ENCODE measurements at regions not wholly inside any gene's neighbourhood (a gene's known extent, or its start where the extent isn't known, plus 50 kb on each side); places are given as distances from the start of the nearest gene placed in this dataset.

DNA sequence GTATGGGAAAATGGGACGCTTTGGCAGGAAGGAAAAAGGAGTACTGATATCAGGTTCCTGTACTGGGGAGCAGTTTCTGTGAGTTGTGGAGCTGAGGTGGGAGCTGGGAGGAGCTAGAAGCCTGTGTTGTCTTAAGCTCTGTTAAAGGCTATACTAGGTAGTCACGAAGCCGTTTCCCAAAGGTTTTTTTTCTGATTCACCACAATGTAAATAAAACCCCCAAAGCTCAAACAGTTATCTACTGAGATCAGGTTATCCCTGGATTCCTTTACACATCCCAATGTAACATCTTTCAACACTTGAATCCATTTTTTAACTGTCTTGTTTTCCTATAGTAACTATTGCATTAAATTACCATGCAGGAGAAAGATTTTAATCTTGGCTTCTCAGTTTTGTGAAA, 297.4 kb upstream of the SFRP2 start:
- Histone ChIP-seq H3K27me3 (ENCODE audit: control insufficient read depth, insufficient read depth, low read length) (no peaks in the 10 kb centered on the region), H3K27ac (ENCODE audit: low read length) (no peak overlapping the region), H3K4me1 (ENCODE audit: control insufficient read depth, insufficient read depth, low read length) (no peaks in the 10 kb centered on the region), H3K4me3 (ENCODE audit: low read depth in 2 of 2, low read length in 2 of 2) (no peak overlapping the region), H3K9me3 (ENCODE audit: control insufficient read depth, insufficient read depth, low read depth, low read length) (no peaks in the 10 kb centered on the region), H3K36me3 (ENCODE audit: control insufficient read depth, insufficient read depth, low read length) (no peaks in the 10 kb centered on the region)
- ChIA-PET POLR2A (no interaction called here), CTCF (no interaction called here)
- TF ChIP-seq SIN3A (IDR thresholded peaks at IDR 0.05; ENCODE audit: borderline replicate concordance, insufficient read depth, low read depth, low read length) (no peak), TCF7L2 (IDR thresholded peaks at IDR 0.05; ENCODE audit: low read depth, low read length) (no peak), POLR2AphosphoS5 (IDR thresholded peaks at IDR 0.05; ENCODE audit: low read depth, low read length) (no peak)
- TF ChIP-seq, protein P1, sequence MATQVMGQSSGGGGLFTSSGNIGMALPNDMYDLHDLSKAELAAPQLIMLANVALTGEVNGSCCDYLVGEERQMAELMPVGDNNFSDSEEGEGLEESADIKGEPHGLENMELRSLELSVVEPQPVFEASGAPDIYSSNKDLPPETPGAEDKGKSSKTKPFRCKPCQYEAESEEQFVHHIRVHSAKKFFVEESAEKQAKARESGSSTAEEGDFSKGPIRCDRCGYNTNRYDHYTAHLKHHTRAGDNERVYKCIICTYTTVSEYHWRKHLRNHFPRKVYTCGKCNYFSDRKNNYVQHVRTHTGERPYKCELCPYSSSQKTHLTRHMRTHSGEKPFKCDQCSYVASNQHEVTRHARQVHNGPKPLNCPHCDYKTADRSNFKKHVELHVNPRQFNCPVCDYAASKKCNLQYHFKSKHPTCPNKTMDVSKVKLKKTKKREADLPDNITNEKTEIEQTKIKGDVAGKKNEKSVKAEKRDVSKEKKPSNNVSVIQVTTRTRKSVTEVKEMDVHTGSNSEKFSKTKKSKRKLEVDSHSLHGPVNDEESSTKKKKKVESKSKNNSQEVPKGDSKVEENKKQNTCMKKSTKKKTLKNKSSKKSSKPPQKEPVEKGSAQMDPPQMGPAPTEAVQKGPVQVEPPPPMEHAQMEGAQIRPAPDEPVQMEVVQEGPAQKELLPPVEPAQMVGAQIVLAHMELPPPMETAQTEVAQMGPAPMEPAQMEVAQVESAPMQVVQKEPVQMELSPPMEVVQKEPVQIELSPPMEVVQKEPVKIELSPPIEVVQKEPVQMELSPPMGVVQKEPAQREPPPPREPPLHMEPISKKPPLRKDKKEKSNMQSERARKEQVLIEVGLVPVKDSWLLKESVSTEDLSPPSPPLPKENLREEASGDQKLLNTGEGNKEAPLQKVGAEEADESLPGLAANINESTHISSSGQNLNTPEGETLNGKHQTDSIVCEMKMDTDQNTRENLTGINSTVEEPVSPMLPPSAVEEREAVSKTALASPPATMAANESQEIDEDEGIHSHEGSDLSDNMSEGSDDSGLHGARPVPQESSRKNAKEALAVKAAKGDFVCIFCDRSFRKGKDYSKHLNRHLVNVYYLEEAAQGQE (IDR thresholded peaks at IDR 0.05; ENCODE audit: insufficient read depth in 1 of 2, low read depth in 2 of 2, low read length in 1 of 2): no peak
- TF ChIP-seq, protein P2, sequence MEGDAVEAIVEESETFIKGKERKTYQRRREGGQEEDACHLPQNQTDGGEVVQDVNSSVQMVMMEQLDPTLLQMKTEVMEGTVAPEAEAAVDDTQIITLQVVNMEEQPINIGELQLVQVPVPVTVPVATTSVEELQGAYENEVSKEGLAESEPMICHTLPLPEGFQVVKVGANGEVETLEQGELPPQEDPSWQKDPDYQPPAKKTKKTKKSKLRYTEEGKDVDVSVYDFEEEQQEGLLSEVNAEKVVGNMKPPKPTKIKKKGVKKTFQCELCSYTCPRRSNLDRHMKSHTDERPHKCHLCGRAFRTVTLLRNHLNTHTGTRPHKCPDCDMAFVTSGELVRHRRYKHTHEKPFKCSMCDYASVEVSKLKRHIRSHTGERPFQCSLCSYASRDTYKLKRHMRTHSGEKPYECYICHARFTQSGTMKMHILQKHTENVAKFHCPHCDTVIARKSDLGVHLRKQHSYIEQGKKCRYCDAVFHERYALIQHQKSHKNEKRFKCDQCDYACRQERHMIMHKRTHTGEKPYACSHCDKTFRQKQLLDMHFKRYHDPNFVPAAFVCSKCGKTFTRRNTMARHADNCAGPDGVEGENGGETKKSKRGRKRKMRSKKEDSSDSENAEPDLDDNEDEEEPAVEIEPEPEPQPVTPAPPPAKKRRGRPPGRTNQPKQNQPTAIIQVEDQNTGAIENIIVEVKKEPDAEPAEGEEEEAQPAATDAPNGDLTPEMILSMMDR (IDR thresholded peaks at IDR 0.05): no peak
- ATAC-seq: no peak
- BruUV-seq (replicated peaks): no TSS peak
- DNase-seq (ENCODE audit: low read depth, low spot score): no peak
- intact Hi-C loops (cut with micrococcal nuclease; ENCODE audit: unreplicated experiment) (no loop called here), in situ Hi-C loops (cut with HindIII; ENCODE audit: low pct_unique_long_range_greater_than_20kb, low sequenced_read_pairs) (no loop called here)

DNA sequence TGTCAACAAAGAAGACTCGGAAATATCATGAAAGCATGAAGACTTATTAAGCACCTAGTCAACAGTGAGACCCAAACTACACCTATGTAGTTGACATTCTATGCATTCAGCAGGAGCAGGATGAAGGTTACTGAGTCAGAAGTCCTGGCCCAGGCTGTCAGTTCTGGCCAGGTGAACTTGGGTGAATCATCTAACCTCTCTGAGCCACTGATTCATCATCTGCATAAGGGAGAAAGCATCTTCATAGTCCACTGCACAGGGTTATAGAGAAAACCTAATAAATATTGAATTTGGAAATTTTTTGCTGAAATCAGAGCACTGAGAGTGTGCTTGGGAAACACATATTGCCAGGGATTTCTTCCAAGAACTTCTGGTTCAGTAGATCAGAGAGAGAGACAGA, 296.0 kb upstream of the SFRP2 start:
- POLR2A ChIA-PET: no interaction called here
- Histone ChIP-seq H3K9me3 (ENCODE audit: control insufficient read depth, insufficient read depth, low read depth, low read length) (no peaks in the 10 kb centered on the region), H3K4me3 (ENCODE audit: low read depth in 2 of 2, low read length in 2 of 2) (no peak overlapping the region), H3K27me3 (ENCODE audit: control insufficient read depth, insufficient read depth, low read length) (no peaks in the 10 kb centered on the region), H3K4me1 (ENCODE audit: control insufficient read depth, insufficient read depth, low read length) (no peaks in the 10 kb centered on the region), H3K27ac (ENCODE audit: low read length) (no peak overlapping the region), H3K36me3 (ENCODE audit: control insufficient read depth, insufficient read depth, low read length) (no peaks in the 10 kb centered on the region)
- no TSS peak for BruUV-seq (replicated peaks)
- in situ Hi-C loops (cut with HindIII; ENCODE audit: low pct_unique_long_range_greater_than_20kb, low sequenced_read_pairs): no loop called here
- intact Hi-C loops (cut with micrococcal nuclease; ENCODE audit: unreplicated experiment): no loop called here
- CTCF ChIA-PET: no interaction called here
- TF ChIP-seq, protein P2 (IDR thresholded peaks at IDR 0.05): no peak
- TF ChIP-seq POLR2AphosphoS5 (IDR thresholded peaks at IDR 0.05; ENCODE audit: low read depth, low read length) (no peak), SIN3A (IDR thresholded peaks at IDR 0.05; ENCODE audit: borderline replicate concordance, insufficient read depth, low read depth, low read length) (no peak), TCF7L2 (IDR thresholded peaks at IDR 0.05; ENCODE audit: low read depth, low read length) (no peak)
- TF ChIP-seq, protein P1 (IDR thresholded peaks at IDR 0.05; ENCODE audit: insufficient read depth in 1 of 2, low read depth in 2 of 2, low read length in 1 of 2): no peak
- ATAC-seq (no peak), DNase-seq (ENCODE audit: low read depth, low spot score) (no peak)
